ENCODE measurements at regions not wholly inside any gene's neighbourhood (a gene's known extent, or its start where the extent isn't known, plus 50 kb on each side); places are given as distances from the start of the nearest gene placed in this dataset.

DNA sequence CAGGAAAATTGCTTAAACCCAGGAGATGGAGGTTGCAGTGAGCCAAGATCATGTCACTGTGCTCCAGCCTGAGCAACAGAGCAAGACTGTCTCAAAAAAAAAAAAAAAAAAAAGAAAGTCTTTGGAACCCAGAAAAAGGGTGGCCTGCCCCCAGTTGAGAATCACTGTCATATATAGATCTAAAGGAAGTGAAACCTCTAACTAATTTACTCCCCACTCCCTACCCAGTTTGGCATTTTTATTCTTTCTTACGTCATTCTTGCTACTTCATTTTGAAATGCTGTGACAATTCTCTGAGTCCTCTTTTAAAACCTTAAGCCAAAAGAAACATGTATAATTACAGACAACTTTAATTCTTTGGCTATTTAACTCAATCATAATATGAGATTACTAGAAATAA, 254.8 kb downstream of the CDC5L start:
- no peak for FAIRE-seq

DNA sequence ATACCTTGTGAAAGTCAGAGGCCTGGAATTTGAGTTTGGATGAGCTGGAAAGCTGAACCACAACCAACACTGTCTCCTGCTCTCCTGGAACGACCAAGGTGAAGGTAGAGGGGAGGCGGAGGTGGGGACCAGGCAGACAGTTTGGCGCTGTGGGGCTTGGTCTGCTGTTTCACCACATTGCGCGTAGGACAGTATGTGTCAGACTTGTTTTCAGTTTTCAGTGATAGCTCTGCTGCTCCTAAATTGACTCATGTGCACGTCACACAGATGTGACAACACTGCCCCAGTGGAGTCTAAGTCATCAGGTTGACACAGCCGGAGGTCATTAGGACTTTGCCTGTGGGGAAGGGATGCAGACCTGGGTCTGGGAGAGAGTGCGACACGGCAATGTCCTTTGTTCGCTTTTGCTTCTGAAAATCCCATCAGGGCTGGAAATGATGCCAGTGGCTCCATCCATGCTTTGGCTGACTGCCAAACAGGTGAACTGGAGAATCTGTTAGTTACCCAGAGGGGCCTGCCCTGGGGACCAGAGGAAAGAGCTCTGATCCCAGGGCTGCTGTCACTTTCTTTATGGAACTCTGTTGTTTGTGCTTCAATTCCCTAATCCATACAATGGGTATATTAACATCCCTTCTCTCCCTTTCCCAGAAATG, 255.5 kb downstream of the CDC5L start:
- no peak for FAIRE-seq

DNA sequence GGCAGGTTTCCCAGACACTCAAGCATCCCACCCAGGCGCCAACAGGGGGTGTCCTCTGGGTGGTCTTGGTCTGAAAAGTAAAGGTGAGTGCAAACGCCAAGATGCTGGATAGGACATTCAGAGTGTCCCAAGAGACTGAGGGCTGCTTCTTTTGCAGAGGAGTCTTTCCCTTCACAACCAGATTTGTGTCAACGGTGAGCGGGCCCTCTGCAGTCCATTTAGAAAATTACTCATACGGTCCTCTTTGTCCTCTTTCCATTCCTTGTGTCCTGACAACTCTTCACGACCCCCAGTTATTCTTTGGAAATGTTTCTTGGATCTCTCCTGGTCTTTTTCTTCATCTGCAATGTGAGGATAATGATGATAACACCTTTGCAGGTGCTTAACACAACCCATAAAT, 257.8 kb downstream of the CDC5L start:
- FAIRE-seq = no peak

DNA sequence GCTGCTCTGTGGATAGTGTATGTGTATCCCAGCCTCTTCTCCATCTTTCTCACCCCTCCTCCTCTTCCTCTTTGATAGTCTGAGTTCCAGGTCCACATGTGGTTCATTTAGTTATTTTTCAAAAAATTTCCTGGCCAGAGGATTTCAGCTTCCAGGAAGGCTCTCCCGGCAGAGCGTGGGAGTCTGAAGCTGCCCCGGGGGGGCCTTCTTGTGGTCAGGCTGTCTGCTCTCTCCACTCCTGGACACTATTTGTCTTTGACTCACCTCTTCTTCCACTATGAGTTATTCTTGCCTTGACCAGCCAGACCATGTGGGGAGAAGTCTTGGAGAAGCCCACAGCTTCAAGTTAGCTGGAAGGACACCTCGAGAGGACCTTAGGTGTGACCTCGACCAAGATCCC, 258.8 kb downstream of the CDC5L start:
- FAIRE-seq = no peak

DNA sequence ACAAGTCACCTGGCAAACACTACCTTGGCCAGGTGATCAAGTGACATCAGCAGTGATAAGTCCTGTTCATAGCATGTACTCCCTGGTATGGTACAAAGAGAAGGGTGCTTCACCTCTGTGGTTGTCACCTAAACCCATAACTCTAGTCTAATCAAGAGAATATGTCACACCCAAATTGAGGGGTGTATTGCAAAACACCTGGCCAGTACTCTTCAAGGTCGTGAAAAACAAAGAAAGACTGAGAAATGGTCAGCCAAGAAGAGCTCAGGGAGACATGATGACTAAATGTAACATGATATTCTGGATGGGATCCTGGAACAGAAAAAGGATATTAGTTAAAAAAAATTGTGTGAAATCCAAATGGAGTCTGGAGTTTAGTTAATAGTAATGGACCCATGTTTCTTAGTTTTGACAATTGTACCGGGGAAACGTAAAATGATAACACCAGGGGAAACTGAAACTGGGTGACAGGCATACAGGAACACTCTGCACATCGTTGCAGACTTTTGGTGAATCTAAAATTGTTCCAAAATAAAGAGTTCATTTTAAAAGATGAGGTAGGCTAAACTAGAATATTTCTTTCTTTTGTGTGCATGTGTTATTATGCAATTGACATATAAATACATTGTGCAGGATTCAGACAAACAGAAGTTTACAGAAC, 262.0 kb downstream of the CDC5L start:
- FAIRE-seq = no peak

DNA sequence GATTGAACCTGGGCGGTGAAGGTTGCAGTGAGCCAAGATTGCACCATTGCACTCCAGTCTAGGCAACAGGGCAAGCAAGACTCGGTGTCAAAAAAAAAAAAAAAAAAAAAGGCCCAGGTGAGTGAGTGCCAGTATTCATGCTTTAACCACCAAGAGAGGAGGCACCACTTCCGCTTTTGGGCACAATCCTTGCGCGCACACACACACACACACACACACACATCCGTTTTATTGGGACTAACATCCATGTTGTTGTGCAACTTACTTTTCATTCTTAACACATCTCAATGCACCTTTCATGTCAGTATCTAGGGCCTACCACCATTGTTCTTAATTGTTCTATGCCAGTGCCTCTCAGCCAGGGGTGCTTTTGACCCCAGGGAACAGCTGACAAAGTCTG, 263.0 kb downstream of the CDC5L start:
- FAIRE-seq = no peak

DNA sequence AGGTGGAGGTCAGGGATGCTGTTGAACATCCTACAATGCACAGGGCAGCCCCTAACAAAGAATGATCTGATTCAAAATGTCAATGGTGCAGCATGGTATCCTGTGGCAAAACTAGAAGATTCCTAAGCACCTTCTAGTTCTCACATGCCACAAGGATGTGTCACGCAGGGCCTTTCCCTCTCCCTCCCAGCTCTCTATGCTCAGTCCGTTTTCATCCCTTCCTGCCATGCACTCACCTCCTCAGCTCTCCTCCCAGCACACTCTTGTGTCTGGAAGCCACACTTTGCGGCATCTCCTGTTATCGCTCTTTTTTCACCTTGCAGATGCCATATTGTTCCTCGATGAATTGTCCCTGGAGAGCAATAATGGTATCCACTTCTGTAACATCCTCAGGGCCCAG, 263.4 kb downstream of the CDC5L start:
- no peak for FAIRE-seq

DNA sequence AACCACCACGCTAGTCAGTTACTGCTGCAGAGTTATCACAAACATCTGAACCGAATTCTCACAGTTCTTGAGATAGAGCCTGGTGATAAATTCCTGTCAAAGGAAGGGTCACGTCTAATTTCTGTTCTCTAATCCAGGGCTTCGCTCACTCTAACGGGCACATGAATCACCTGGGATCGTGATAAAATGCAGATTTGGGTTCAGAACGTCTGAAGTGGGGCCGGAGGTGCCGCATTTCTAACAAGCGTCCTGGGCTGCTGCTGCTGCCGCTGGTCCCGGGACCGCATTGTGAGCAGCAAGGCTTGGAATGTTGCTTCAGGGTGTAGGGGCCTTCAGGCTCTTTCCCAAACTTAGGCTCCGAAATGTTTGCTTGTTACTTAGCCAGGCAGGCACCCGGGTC, 264.1 kb downstream of the CDC5L start:
- no peak for FAIRE-seq

DNA sequence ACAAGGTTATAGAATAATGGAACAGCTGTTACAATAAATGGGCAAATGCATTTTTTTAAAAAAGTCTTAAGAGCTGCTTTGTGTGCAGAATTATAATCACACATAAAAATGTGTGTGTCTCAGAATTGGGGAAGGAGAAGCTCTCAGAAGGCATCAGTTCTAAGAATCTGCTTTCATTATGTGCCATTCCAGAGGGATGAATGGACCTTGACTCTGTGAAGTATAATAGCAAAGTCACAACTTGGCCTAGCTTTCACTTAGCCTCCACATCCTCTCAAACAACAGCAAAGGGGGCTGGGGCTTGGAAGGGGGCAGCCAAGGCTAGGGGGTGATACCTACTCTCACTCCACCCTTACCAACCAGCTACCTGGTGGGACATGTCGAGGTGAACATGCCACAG, 265.0 kb downstream of the CDC5L start:
- FAIRE-seq = no peak

DNA sequence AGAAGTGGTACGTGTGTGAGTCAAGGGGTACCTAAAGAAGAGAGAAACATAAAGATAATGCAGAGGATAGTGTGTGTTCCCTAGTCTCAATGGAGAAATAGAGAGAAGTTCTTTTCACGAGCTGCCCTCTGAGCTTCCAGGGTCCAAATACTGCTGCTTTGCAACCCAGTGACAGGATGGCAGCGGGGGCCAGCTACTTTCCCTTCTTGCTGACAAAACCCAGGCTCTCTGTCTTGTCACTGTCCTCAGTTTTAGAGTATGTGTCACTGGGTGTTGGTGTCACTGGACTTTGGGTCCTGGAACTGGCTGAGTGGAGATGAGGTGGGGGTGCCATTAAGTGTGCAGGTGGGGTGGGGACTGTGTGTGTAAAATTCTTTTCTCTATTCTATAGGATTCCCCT, 265.6 kb downstream of the CDC5L start:
- no peak for FAIRE-seq

DNA sequence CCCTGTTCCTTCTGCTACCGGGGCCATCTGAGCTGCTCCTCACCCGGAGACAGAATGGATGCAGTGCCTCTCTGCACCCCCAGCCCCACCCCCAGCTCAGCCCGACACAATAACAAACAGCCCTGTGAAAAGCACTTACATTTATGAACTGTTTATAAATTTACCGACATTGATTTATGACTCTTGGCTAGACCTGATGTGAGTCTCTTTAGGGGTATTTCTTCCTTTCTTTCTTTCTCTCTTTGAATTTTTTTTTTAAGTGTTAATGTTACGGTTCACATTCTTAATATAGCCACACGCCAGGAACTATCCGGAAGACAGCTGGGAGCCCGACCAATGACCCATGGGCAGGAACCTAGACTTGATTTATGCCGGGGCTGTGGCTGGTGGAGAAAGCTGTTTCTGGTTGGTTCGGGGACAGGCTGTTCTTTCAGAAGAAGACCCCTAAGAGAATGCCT, 266.3 kb downstream of the CDC5L start:
- no peak for FAIRE-seq

DNA sequence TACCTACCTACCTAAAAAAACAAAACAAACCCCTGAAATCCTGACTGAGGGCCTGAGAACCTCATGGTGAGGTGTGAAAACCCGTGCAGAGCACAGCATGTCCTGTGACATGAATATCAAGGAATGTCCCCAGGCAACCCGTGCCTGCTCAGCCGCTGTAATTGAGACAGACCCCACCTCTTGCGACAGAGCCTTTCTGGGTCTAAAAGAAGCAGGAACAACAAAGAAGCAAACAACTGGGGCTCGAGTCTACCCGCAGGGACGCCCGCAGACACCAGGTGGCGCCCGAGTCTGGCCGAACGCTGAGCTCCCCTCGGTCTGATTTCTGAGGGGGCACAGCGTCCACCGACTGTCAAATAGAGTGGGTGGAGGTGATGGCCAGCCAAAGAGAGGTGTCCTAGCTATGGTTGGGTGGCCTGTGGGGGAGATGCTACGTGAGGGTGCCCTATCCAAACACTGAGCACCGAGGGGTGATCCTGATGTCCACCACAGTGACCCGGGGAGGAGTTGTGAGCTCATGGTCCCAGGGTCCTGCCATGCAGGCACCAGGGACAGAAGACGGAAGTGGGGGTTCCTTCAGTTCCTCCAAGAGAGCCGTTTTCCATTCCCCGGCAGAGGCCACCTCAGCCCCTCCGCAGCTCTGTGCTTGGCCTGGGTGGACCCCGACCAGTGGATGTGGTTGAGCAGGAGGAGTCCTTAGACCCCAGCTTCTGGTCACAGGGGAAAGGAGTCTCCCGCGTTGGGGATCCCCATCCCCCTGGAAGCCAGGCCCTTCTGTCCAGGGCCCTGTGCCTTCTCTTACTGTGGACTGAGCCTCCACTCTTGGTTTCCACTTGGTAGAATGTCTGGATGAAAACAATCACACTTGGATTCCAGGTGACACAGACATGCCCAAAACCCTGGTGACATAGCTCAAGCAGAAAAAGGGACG, 268.2 kb downstream of the CDC5L start:
- FAIRE-seq = no peak

DNA sequence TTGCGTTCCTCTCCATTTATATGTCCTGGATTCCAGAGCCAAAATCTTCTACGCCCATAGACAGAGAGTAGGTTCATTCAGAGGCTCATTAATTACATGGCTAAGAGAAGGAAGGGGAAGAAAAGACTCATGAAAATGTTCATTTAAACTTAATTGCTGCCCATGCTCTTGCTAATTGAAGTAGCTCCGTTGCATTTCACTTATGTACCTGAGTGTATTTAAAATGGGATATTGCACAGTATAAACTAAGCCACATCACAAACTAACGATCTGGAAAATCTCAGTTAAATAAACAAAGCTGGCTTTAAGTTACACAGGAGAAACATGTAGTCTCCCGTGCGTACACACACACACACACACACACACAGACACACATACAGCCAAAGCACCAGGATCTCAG, 269.2 kb downstream of the CDC5L start:
- no peak for FAIRE-seq

DNA sequence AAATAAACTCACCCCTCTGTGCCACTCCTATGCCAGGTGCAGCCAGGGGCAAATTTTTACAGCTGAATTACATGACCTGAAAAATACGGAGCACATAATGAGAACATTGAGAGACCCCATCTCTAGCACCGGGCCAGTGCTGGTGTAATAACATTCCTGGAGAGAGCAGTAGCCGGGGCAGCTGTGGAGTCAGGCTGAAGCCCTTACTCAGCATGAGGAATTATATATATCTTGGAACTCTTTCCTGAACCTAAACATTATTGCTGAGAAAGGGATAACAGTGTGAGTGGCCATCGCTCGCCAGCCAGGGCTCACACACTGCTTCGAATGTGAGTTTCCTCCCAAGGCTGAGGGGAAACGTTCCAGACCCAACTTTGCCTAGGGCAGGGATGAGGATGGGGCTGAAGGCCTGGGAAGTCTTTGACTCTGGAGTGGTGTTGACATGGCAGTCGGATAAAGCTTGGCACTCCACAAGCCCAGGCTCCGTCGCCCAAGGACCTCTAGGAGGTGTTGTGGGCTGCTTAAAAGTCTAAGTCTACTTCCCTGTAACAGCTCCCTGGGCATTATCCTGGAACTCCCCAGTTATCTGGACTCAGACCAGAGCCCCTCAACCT, 269.8 kb downstream of the CDC5L start:
- no peak for FAIRE-seq

DNA sequence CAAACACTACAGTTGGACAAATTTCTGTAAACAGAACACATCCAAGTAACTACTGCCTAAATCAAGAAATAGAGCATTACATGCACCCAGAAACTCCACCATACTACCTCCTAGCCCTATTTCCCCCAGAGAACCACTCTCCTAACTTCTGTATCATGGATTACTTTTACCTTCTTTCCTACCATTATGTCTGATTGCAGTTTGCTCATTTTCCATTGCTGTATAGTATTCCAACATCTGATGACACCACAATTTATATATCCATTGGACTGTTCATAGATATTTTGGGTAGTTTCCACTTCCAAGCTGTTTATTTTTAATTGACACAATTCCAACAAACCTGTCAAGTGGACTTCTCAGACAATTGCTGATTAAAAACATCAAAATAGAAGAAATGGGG, 271.1 kb downstream of the CDC5L start:
- FAIRE-seq = no peak

DNA sequence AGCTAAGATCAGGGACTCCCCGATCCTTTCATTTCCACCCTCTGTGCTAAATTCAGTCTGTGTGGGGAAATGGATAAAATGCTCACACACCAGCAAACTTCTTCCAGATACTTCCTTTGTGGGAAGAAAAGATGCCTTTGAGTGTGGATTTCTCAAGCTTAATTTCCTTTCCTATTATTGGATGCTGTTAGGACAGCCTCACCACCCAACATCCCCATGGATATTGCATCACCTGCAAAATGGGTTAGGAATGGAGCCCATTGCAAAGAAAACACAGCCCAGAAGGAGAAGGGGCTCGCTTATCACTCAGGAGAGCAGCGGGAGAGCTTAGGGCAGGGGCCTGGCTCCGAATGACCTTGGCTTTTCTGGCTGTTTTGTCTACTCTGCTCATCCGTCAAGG, 272.2 kb downstream of the CDC5L start:
- no peak for FAIRE-seq

DNA sequence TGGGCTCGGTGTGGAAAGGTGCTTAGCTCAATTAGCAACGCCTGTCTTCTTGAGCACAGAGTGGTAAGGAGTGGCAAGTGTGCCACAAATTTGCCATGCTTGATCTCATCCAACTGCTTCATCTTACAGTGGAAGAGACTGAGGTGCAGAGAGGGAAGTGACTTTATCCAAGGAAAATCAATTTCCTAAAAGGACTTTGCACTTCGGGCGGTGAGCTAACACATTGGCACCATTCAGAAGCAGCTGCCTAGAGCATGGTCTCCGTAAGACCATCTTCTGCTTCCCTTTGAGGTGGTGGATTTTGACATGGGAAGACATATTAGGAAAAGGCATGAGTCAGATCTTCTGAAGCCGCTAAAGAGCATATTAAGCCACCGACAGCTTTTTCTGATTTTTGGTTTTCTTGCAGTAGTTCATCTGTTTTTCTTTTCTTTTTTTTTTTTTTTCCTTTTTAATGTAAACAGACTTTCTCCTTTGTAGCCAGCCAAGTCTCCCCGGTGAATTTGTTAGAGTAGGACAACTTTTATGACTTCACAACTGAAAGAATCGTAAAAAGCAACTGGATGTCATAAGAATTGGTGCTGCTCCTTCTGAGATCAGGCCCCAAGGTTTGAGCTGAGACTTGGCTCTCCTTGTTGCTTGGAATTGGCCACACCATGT, 273.2 kb downstream of the CDC5L start:
- no peak for FAIRE-seq

DNA sequence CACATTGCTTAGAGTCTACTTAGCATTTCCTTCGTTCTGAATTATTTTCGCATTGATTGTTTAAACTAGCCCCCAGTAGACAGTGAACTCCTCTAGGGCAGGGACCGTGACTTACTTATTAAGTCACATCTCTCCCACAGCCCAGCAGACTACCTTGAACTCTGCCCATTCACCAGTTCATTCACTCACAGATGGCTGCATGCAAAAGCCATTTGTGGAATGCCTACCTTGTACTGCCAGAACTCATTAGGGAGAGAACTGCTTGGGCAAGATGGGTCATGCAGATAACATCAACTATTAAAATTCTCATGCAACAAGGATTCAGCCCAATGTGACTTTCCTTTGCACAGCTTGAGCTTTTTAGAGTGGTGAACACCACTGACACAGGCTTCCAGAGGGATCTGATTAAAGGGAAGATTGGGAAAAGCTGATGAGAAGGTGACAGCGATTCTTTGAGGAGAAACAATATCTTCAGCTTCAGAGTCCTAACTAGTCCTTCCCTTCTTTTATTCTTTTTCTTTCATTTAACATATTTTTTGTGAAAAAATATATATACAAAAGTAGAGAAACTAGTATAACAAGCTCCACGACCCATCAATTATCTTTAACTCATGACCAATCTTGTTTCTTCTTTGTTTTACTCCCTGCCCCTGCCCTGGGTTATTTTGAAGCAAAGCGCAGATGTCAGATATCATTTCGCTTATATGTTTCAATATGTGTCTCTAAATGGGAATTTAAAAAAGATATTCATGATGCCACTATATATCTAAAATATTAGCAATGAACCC, 273.9 kb downstream of the CDC5L start:
- no peak for FAIRE-seq

DNA sequence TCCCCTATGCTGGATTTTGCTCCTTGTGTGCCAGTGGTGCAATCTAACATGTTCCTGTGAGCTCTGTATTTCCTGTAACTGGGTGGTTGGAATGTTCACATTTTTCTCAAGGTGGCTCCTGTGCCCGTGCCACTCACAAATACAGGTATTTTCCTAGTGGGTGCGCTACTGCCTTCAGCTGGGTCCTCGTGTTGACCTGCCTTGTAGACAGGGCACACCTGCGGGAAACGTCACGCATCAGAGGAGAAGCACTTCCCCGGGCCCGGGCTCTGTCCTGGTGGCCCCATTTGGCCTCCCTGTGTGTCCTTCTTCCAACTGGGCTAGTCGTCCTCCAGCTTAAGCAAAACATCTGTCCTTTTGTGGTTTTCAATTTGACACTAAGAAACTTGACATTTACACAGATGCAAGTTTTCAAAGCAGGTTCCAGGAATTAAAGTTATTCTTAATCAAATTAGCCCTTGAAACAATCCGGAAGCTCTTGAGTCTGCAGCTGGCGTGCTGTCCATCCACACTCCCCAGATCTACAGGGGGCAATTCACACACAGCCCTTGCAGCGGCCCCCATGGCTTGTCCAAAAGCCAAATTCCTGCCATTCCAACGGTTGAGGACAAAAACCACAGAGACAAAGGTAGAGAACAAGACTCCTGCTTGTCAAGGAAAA, 275.1 kb downstream of the CDC5L start:
- FAIRE-seq = no peak

DNA sequence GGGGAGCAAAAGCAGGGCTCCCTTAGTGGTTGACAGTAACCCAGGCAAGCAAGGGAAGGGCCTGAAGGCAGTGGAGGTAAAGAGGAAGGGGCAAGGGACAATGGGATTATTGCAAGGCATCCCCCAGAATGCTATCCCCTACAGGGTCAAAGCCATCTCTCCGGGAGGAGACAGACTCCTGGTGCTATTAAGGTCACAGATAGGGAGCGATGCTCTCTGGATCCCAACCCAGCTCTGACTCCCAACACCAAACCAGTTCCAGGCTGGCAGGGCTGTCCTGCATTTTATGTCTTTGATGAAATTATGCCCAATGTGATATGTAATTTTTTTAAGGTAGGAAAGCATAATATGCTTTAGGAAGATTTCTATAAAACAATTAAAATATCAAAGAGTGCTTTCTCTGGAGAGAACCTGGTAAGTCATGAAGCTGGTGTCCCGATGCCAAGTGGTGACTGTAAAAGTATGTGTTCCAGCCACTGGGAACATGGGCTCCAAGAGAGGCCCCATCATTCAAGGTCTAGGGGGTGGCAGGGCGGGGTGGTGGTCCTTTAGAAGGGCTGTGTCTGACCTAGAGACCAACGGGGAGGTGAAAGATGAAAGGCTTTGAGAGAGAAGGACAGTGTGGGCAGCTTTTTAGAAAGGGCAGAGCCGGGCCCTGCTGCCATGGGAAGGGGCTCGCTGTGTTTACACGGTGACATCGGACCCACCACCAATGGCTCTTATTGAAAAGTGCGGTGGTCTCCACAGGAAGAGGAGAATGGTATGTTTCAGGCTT, 276.5 kb downstream of the CDC5L start:
- FAIRE-seq = no peak

DNA sequence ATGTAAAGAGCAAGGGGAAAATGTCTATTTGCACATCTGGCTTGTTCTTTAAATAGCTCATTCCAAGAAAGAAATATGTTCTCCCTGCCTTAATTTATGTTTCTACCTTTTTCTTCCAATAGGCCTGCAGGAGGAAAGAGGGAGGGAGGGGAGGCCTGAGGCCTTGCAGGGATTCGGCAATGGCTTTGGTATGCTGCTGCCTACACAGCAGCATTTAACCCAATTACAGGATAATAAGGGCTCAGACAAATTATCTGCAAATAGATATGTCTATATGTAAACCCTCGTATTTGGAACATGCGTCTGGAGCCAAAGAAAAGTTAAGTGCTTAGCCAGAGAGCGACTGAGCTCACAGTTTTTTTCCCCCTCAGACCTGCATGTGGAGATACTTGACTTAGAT, 277.2 kb downstream of the CDC5L start:
- FAIRE-seq = no peak

All from islet of Langerhans (tissue), 1 donor.